ENCODE measurements at regions not wholly inside any gene's neighbourhood (a gene's known extent, or its start where the extent isn't known, plus 50 kb on each side); places are given as distances from the start of the nearest gene placed in this dataset.

DNA sequence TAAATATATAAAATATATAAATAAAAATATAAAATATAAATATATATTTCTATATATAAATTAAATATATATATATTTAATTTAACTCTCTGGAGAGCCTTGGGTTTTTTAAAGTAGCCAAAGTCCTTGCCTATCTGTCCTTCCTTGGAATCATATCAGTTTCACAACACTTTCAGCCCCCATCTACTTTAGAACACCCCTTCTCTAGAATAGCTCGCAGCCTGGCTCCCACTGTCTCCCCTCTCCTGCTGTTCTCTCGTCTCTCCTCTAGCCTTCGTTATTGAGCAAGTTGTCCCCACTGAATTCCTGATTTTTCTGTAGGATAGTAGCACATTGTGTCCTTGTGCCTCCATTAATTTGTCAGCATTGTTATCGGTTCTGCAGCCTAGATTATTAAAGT is 677.0 kb downstream of the RNF144A start:
- TF ChIP-seq JUND (IDR thresholded peaks at IDR 0.05) (no peak), EZH2phosphoT487 (IDR thresholded peaks at IDR 0.05; ENCODE audit: borderline replicate concordance) (no peak), EZH2 (IDR thresholded peaks at IDR 0.05) (no peak), ZNF274 (IDR thresholded peaks at IDR 0.05; ENCODE audit: low read depth, low read length) (no peak), POLR2A (IDR thresholded peaks at IDR 0.05; ENCODE audit: borderline replicate concordance, extremely low read depth, insufficient read depth, insufficient read length) (no peak), TCF7L2 (IDR thresholded peaks at IDR 0.05; ENCODE audit: borderline replicate concordance, extremely low read depth, insufficient read depth, insufficient read length) (no peak), RAD21 (IDR thresholded peaks at IDR 0.05; ENCODE audit: low read depth) (no peak), CEBPB (IDR thresholded peaks at IDR 0.05; ENCODE audit: low read depth) (no peak), SRF (IDR thresholded peaks at IDR 0.05; ENCODE audit: low read depth) (no peak)
- TF ChIP-seq, protein P1, sequence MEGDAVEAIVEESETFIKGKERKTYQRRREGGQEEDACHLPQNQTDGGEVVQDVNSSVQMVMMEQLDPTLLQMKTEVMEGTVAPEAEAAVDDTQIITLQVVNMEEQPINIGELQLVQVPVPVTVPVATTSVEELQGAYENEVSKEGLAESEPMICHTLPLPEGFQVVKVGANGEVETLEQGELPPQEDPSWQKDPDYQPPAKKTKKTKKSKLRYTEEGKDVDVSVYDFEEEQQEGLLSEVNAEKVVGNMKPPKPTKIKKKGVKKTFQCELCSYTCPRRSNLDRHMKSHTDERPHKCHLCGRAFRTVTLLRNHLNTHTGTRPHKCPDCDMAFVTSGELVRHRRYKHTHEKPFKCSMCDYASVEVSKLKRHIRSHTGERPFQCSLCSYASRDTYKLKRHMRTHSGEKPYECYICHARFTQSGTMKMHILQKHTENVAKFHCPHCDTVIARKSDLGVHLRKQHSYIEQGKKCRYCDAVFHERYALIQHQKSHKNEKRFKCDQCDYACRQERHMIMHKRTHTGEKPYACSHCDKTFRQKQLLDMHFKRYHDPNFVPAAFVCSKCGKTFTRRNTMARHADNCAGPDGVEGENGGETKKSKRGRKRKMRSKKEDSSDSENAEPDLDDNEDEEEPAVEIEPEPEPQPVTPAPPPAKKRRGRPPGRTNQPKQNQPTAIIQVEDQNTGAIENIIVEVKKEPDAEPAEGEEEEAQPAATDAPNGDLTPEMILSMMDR (IDR thresholded peaks at IDR 0.05 in 2 of 3, conservative IDR thresholded peaks at IDR 0.05 in 1 of 3; ENCODE audit: borderline replicate concordance in 1 of 3, insufficient read depth in 1 of 3, low read depth in 2 of 3, low read length in 2 of 3), result no peak
- TF ChIP-seq, protein P2, sequence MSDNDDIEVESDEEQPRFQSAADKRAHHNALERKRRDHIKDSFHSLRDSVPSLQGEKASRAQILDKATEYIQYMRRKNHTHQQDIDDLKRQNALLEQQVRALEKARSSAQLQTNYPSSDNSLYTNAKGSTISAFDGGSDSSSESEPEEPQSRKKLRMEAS (IDR thresholded peaks at IDR 0.05), result no peak
